Activated CD4-positive, alpha-beta T cell treated with anti-CD3 and anti-CD28 coated beads for 36 hours (primary cell): ENCODE measurements at regions not wholly inside any gene's neighbourhood (a gene's known extent, or its start where the extent isn't known, plus 50 kb on each side); places are given as distances from the start of the nearest gene placed in this dataset.

Experiments used
- ATAC-seq: fragments of 200-7000 bp; cut with Tn5 transposase; one replicate; pipeline ENCODE4 v1.10.0; 2021; ENCODE audit warnings: mild to moderate bottlenecking, moderate library complexity
- CTCF ChIA-PET: fragments of 350-600 bp; sonication (Branson Sonifier 250); formaldehyde crosslinking; loops from one replicate; lab custom pipeline; 2021; ENCODE audit warnings: antibody characterized with exemption; lab: Charles Lee
- POLR2A ChIA-PET: fragments of 350-600 bp; sonication (Branson Sonifier 250); formaldehyde crosslinking; loops from one replicate; lab custom pipeline; 2021; ENCODE audit warnings: antibody characterized with exemption, inconsistent platforms; lab: Charles Lee
- DNase-seq: peaks from one replicate; pipeline ENCODE4 v3.0.0-alpha.2; 2020
- H3K27ac Mint-ChIP-seq: one replicate; pipeline ENCODE4 v1.8.0; 2021; ENCODE audit warnings: mixed read lengths
- H3K27me3 Mint-ChIP-seq: one replicate; pipeline ENCODE4 v1.8.0; 2021; ENCODE audit warnings: mixed read lengths
- H3K36me3 Mint-ChIP-seq: one replicate; pipeline ENCODE4 v1.8.0; 2021; ENCODE audit warnings: low read depth, mixed read lengths
- H3K4me1 Mint-ChIP-seq: one replicate; pipeline ENCODE4 v1.8.0; 2021; ENCODE audit warnings: mixed read lengths
- H3K4me3 Mint-ChIP-seq: one replicate; pipeline ENCODE4 v1.8.0; 2021; ENCODE audit warnings: mild to moderate bottlenecking, moderate library complexity, mixed read lengths
- H3K9me3 Mint-ChIP-seq: one replicate; pipeline ENCODE4 v1.8.0; 2021; ENCODE audit warnings: low read depth, mixed read lengths
- intact Hi-C, 2 experiments: fragments of 100-400 bp; cut with DNase I in 1 of 2; cut with micrococcal nuclease in 1 of 2; formaldehyde crosslinking; loops; one replicate each; pipeline versions ENCODE4 v1.14.2 to v1.15.1; 2022 to 2024; cut with DNase I, micrococcal nuclease

GRCh38 chr13:103698000-103698399, 631.8 kb upstream of the SLC10A2 start:
- H3K36me3 Mint-ChIP-seq = no peaks in the 10 kb centered on the region
- no peak for DNase-seq
- intact Hi-C loops = no loop called here
- H3K4me1 Mint-ChIP-seq = no peaks in the 10 kb centered on the region
- CTCF ChIA-PET = no interaction called here
- no peak overlapping the region for H3K4me3 Mint-ChIP-seq
- peaks cover 4% of the 10 kb centered on the region for H3K9me3 Mint-ChIP-seq
- POLR2A ChIA-PET = no interaction called here
- ATAC-seq = no peak
- no peak overlapping the region for H3K27ac Mint-ChIP-seq
- H3K27me3 Mint-ChIP-seq = no peaks in the 10 kb centered on the region

GRCh38 chr13:103695320-103695719, 629.1 kb upstream of the SLC10A2 start:
- H3K9me3 Mint-ChIP-seq = no peaks in the 10 kb centered on the region
- no peak overlapping the region for H3K27ac Mint-ChIP-seq
- no peaks in the 10 kb centered on the region for H3K4me1 Mint-ChIP-seq
- no peaks in the 10 kb centered on the region for H3K36me3 Mint-ChIP-seq
- intact Hi-C loops = no loop called here
- no peak overlapping the region for H3K4me3 Mint-ChIP-seq
- POLR2A ChIA-PET = no interaction called here
- CTCF ChIA-PET = no interaction called here
- ATAC-seq (no peak), DNase-seq (no peak)
- H3K27me3 Mint-ChIP-seq = no peaks in the 10 kb centered on the region

DNA sequence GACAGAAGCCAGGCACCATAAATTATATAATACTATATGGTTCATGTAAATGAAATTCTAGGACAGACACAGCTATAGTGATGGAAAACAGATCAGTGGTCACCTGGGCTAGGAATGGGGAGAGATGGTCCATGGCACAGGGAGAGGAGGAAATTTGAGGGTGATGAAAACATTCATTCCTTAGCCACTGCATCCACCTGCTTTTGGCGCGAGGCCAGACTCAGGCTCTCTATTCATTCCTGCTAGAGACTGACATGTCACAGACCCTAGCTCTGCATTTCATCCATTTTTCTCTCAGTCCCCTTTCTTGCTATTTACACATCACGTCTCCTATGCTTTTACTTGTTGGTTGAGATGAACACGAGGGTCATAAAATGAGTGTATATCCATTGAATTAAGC, 628.3 kb upstream of the SLC10A2 start:
- Mint-ChIP-seq H3K36me3 (no peaks in the 10 kb centered on the region), H3K9me3 (no peaks in the 10 kb centered on the region), H3K4me3 (no peak overlapping the region), H3K27ac (no peak overlapping the region), H3K4me1 (no peaks in the 10 kb centered on the region), H3K27me3 (no peaks in the 10 kb centered on the region)
- ChIA-PET CTCF (no interaction called here), POLR2A (no interaction called here)
- no peak for ATAC-seq
- DNase-seq = no peak
- intact Hi-C loops = no loop called here

- Mint-ChIP-seq H3K9me3 (no peaks in the 10 kb centered on the region), H3K4me3 (no peak overlapping the region), H3K27me3 (no peaks in the 10 kb centered on the region), H3K4me1 (no peaks in the 10 kb centered on the region), H3K27ac (no peak overlapping the region), H3K36me3 (no peaks in the 10 kb centered on the region)
- ChIA-PET CTCF (interaction anchor here (0.7 kb wide), 1 partner anchor 711 kb away, joined by 3 read pairs; no protein-coding TSS in a partner anchor), POLR2A (no interaction called here)
- ATAC-seq (no peak), DNase-seq (no peak)
- intact Hi-C loops = no loop called here
Measured at GRCh38 chr13:103694033-103694432, 627.8 kb upstream of the SLC10A2 start.

DNA sequence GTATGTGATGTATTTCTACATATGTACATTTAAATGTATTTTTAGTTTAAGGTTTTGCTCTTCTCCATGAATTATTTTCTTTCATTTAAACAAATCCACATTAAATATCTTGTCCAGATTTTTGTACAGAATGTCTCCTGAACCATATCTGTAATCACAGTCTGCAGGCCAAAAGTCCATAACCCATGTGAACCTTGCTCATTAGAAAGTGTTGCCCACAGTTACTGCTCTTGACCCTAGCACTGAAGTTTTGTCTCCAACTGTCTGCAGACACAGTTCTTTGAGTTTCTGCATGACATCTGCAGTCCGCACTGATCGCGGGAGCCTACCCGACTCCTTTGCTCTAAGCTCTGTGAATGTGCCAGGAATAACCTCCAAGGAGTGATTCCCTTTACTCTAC, 626.2 kb upstream of the SLC10A2 start:
- no peak for ATAC-seq
- Mint-ChIP-seq H3K36me3 (no peaks in the 10 kb centered on the region), H3K4me3 (no peak overlapping the region), H3K27ac (no peak overlapping the region), H3K9me3 (peaks cover 2% of the 10 kb centered on the region), H3K4me1 (no peaks in the 10 kb centered on the region), H3K27me3 (no peaks in the 10 kb centered on the region)
- CTCF ChIA-PET = no interaction called here
- intact Hi-C loops = no loop called here
- DNase-seq = no peak
- POLR2A ChIA-PET = no interaction called here

- peaks cover 4% of the 10 kb centered on the region for H3K9me3 Mint-ChIP-seq
- DNase-seq (no peak), ATAC-seq (no peak)
- POLR2A ChIA-PET = no interaction called here
- H3K27ac Mint-ChIP-seq = no peak overlapping the region
- H3K27me3 Mint-ChIP-seq = no peaks in the 10 kb centered on the region
- CTCF ChIA-PET = interaction anchor here (0.6 kb wide), 1 partner anchor 8 kb away, joined by 3 read pairs; no protein-coding TSS in a partner anchor
- intact Hi-C loops = no loop called here
- H3K36me3 Mint-ChIP-seq = no peaks in the 10 kb centered on the region
- no peaks in the 10 kb centered on the region for H3K4me1 Mint-ChIP-seq
- no peak overlapping the region for H3K4me3 Mint-ChIP-seq
Measured at GRCh38 chr13:103676329-103676728, 610.1 kb upstream of the SLC10A2 start.

DNA sequence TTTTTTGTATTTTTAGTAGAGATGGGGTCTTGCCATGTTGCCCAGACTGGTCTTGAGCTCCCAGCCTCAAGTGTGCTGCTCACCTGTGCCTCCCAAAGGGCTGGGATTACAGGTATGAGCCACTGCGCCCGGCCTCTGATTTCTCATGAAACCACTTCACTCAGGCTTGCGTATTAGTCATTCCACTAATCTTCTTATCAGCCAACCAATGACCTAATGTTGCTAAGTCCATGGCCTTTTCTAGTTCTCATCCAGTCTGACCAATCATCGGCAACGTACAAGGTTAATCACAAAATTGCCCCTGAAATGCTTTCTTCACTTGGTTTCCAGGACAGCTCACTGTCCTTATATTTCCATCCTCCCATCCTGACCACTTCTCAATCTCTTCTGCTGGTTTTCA, 605.3 kb upstream of the SLC10A2 start:
- DNase-seq = no peak
- H3K27ac Mint-ChIP-seq = no peak overlapping the region
- intact Hi-C loops = no loop called here
- no peaks in the 10 kb centered on the region for H3K36me3 Mint-ChIP-seq
- no peaks in the 10 kb centered on the region for H3K4me1 Mint-ChIP-seq
- H3K27me3 Mint-ChIP-seq = no peaks in the 10 kb centered on the region
- ChIA-PET POLR2A (no interaction called here), CTCF (no interaction called here)
- H3K4me3 Mint-ChIP-seq = no peak overlapping the region
- H3K9me3 Mint-ChIP-seq = peaks cover 5% of the 10 kb centered on the region
- no peak for ATAC-seq

GRCh38 chr13:103663996-103664395, 597.8 kb upstream of the SLC10A2 start:
- DNase-seq (no peak), ATAC-seq (no peak)
- intact Hi-C loops = no loop called here
- Mint-ChIP-seq H3K4me1 (no peaks in the 10 kb centered on the region), H3K36me3 (no peaks in the 10 kb centered on the region), H3K27ac (no peak overlapping the region), H3K9me3 (peaks cover 4% of the 10 kb centered on the region), H3K27me3 (no peaks in the 10 kb centered on the region), H3K4me3 (no peak overlapping the region)
- POLR2A ChIA-PET = no interaction called here
- CTCF ChIA-PET = no interaction called here

DNA sequence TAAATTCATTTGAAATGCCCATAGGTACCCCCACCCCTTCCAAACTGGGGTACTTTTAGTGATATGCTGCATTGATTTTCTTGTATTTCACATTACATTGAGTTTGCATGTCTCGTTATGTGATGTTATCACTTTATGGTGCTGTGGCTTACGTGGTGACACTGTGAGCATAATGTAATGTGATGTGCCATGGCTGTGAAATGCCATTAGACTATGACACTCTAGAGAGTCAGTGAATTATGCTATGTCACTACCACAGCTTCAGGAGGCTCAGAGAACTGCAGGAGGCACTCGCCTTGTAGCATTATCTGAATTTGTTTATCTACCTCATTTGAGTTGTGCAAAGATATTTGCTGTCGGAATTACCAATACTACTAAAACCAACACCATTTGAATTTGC, 590.1 kb upstream of the SLC10A2 start:
- Mint-ChIP-seq H3K9me3 (peaks cover 10% of the 10 kb centered on the region), H3K27ac (no peak overlapping the region), H3K27me3 (no peaks in the 10 kb centered on the region), H3K4me3 (no peak overlapping the region), H3K36me3 (no peaks in the 10 kb centered on the region), H3K4me1 (no peaks in the 10 kb centered on the region)
- no peak for DNase-seq
- CTCF ChIA-PET = interaction anchor here (0.7 kb wide), 1 partner anchor 713 kb away, joined by 3 read pairs; no protein-coding TSS in a partner anchor
- no peak for ATAC-seq
- POLR2A ChIA-PET = no interaction called here
- intact Hi-C loops = no loop called here

GRCh38 chr13:103640606-103641005, 574.4 kb upstream of the SLC10A2 start:
- Mint-ChIP-seq H3K27me3 (no peaks in the 10 kb centered on the region), H3K27ac (no peak overlapping the region), H3K4me1 (no peaks in the 10 kb centered on the region), H3K9me3 (no peaks in the 10 kb centered on the region), H3K36me3 (no peaks in the 10 kb centered on the region), H3K4me3 (no peak overlapping the region)
- ATAC-seq (no peak), DNase-seq (no peak)
- POLR2A ChIA-PET = no interaction called here
- intact Hi-C loops = no loop called here
- CTCF ChIA-PET = no interaction called here

- no peaks in the 10 kb centered on the region for H3K9me3 Mint-ChIP-seq
- ATAC-seq = no peak
- ChIA-PET POLR2A (no interaction called here), CTCF (no interaction called here)
- intact Hi-C loops = no loop called here
- no peak overlapping the region for H3K27ac Mint-ChIP-seq
- H3K27me3 Mint-ChIP-seq = no peaks in the 10 kb centered on the region
- no peaks in the 10 kb centered on the region for H3K36me3 Mint-ChIP-seq
- H3K4me1 Mint-ChIP-seq = no peaks in the 10 kb centered on the region
- H3K4me3 Mint-ChIP-seq = no peak overlapping the region
- no peak for DNase-seq
Measured at GRCh38 chr13:103639326-103639725, 573.1 kb upstream of the SLC10A2 start.

DNA sequence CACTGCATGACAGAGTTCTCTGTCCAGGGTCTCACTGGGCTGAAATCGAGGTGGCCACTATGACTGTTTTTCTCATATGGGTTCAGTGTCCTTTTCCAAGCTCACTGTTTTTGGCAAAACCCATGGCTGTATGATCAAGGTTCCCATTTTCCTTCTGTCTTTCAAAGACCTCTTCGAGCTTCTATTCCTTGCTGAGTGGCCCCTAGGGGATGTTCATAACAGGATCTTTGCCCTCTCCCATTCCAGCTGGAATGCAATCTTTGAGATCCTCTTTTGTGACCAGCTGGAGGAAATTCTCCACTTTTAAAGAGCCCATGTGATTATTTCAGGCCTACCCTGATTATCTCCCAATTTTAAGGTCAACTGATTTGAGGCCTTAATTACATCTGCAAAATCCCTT, 572.5 kb upstream of the SLC10A2 start:
- ChIA-PET POLR2A (no interaction called here), CTCF (no interaction called here)
- intact Hi-C loops = no loop called here
- ATAC-seq (no peak), DNase-seq (no peak)
- Mint-ChIP-seq H3K9me3 (no peaks in the 10 kb centered on the region), H3K4me1 (no peaks in the 10 kb centered on the region), H3K27ac (no peak overlapping the region), H3K36me3 (no peaks in the 10 kb centered on the region), H3K4me3 (no peak overlapping the region), H3K27me3 (no peaks in the 10 kb centered on the region)

DNA sequence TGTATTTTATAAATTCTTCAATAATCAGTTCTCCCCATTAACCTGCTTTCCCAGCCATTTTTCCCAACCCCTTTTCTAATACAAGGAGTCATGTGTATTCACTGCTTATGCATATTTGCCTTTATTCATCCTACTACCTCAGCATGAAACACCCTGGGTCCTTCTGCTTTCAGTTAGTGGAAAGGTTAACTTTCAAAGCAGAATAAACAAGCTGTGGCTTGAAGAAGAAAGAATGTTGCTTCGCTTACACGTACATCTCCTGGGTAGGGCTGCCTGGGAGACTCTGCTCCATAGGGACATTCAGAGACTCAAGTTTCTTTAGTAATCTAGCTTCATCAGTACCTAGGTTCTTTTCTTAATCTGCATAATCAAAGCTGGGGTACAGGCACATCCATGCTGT, 567.8 kb upstream of the SLC10A2 start:
- Mint-ChIP-seq H3K4me1 (no peaks in the 10 kb centered on the region), H3K4me3 (no peak overlapping the region), H3K27ac (no peak overlapping the region), H3K9me3 (no peaks in the 10 kb centered on the region), H3K27me3 (no peaks in the 10 kb centered on the region), H3K36me3 (no peaks in the 10 kb centered on the region)
- ATAC-seq (no peak), DNase-seq (no peak)
- intact Hi-C loops = no loop called here
- CTCF ChIA-PET = no interaction called here
- POLR2A ChIA-PET = no interaction called here
